HL-60 (cell line): ENCODE measurements at regions not wholly inside any gene's neighbourhood (a gene's known extent, or its start where the extent isn't known, plus 50 kb on each side); places are given as distances from the start of the nearest gene placed in this dataset.

Source experiments
- CTCF ChIP-seq: IDR thresholded peaks from one replicate; pipeline ENCODE4 v1.5.1; 2011; ENCODE audit warnings: low read length, control low read depth, inconsistent platforms; ENCODE audit not compliant: insufficient read depth
- GABPA ChIP-seq: IDR thresholded peaks from 2 replicates; pipeline ENCODE4 v1.6.1; 2012; ENCODE audit warnings: low read depth
- POLR2AphosphoS5 ChIP-seq: IDR thresholded peaks from 2 replicates; pipeline ENCODE4 v1.6.1; 2012; ENCODE audit warnings: low read depth
- SPI1 ChIP-seq: IDR thresholded peaks from 2 replicates; pipeline ENCODE4 v1.6.1; 2012; ENCODE audit warnings: low read depth, mild to moderate bottlenecking, borderline replicate concordance

GRCh38 chr17:79258843-79259242, 184.2 kb downstream of the ENGASE start:
- TF ChIP-seq CTCF, result no peak
- no peak for TF ChIP-seq POLR2AphosphoS5
- TF ChIP-seq GABPA, result no peak
- no peak for TF ChIP-seq SPI1
